Dedifferentiated amniotic fluid mesenchymal stem cell (primary cell): ENCODE measurements at regions not wholly inside any gene's neighbourhood (a gene's known extent, or its start where the extent isn't known, plus 50 kb on each side); places are given as distances from the start of the nearest gene placed in this dataset.
A peak's percentile ranks its signal among the peaks of the same experiment; 100 is the strongest.

Experiments
- DNase-seq: peaks from one replicate; pipeline ENCODE4 v3.0.0-alpha.2; 2016; ENCODE audit errors: extremely low spot score

DNA sequence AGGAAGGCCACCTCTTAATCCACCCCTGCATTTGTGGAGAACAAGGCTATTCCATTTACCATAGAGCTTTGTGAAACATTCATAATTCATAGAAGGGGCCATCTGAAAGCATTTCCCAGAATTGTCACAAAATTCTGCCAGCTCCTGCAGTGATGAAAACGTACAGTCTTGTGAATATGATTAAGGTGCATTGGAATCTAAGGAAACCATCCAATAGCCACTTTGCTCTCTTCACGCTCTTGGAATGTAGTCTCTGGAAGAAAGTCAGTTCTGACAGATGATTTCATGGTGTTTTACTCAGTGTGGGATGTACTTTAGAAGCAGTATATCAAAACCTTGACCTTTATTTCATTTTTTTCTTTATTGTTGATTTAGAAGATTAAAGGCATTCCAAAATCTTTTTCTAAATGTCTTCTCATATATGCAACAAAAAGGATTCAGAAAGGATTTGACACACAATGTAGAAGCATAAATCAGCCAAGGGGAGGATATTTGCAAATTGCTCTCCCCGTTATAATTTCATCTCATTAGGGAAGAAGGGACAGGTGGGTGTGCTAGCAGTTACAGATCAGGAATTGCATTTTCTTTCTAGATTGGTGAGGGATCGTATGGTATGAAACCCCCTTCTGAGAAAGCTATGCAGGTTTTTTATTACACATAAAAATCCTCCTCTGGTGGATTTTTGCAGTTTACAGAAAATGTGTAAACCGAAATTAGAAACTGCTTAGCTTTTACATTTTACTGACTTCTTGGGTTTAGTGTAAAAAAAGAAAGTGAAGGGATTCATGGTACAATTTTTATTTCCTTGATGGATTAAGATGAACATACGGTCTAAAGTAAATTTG, 390.2 kb downstream of the LRIG3 start:
- DNase-seq: peak; percentile 94

- DNase-seq: peak; percentile 67
Observed at GRCh38 chr12:58530742-58531062, 389.6 kb downstream of the LRIG3 start.

GRCh38 chr12:58532855-58533608, 387.3 kb downstream of the LRIG3 start:
- no peak for DNase-seq

- no peak for DNase-seq
Observed at GRCh38 chr12:58533652-58534051, 386.7 kb downstream of the LRIG3 start.

- DNase-seq: no peak
Observed at GRCh38 chr12:58537278-58537677, 383.0 kb downstream of the LRIG3 start.

GRCh38 chr12:58539295-58539694, 381.0 kb downstream of the LRIG3 start:
- DNase-seq: no peak

GRCh38 chr12:58540480-58541299, 379.6 kb downstream of the LRIG3 start:
- peak; percentile 92 for DNase-seq

DNA sequence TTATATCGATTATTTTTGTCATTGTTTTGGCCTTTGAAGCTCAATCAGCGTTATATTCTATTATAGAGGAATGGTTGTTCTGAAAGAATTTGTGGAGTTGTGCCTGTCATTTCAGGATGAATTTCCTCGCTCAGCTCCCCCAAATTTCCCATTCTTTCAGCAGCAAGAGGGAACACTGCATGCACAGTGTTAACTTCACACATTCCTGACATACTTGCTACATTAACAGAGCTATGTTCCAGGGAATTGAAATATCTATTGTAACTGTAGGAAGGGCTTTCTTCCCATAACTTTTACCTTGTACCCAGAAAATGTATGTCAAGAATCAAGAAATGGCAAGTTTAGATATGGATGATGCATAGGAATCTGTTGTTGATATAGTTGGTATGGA, 379.0 kb downstream of the LRIG3 start:
- DNase-seq: peak; percentile 26

GRCh38 chr12:58544281-58544680, 376.0 kb downstream of the LRIG3 start:
- no peak for DNase-seq

DNA sequence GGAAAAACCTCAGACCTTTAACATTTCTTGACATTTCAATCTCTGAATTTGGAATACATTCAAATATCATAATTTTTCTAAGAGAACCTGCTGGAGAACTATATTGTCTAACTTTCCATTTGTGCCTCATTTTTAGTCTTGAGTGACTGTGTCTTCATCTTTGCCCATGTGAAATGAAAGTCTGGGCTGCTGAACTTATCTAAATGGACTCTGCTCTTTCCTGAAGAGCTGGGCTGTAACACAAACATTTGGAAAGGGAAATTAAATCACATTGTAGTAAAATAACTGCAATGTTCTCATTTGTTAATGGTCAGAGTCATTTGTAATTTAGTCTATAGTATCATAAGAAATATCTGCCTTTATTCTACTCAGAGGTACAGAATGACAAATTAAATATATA, 373.1 kb downstream of the LRIG3 start:
- DNase-seq: no peak

GRCh38 chr12:58548801-58549200, 371.5 kb downstream of the LRIG3 start:
- no peak for DNase-seq

- DNase-seq: no peak
Observed at GRCh38 chr12:58554522-58555157, 365.7 kb downstream of the LRIG3 start.

- no peak for DNase-seq
Observed at GRCh38 chr12:58557171-58557570, 363.1 kb downstream of the LRIG3 start.

- no peak for DNase-seq
Observed at GRCh38 chr12:58557661-58558060, 362.6 kb downstream of the LRIG3 start.

DNA sequence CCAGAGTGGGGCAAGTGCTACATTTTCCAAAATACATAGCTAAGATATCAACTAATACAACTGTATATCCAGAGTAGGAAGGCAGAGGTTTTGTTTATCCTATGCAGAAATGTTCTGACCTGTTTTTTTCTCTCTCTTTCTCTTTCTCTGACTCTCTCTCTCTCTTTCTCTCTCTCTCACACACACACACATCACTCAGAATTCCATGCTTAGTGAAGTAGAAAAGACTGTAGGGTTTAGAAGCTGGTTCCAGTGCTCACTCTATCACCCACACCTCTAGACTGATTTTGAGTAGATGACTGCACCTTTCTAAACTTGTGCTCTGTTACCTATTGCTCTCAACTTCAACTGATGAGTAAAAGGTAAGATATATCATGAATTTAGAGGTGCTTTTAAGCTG, 356.7 kb downstream of the LRIG3 start:
- DNase-seq: no peak

- DNase-seq: no peak
Observed at GRCh38 chr12:58564721-58565120, 355.6 kb downstream of the LRIG3 start.

DNA sequence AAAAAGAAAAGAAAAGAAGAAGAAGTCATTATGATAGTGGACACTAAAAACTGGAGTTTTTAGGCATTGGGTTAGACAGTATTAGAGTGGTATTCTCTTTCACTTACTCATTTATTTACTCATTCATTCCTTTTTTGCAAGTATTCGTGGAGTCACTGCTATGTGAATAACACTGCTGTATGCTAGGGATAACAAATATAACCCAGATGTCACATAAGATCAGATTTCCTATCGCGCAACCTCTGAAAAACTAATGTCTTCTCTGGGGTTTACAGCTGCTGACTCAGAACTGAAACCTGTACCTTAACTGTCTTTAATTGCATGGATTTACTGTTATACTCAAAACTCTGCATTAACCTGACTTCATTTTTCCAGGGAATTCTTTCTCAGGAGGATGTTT, 353.7 kb downstream of the LRIG3 start:
- DNase-seq: peak; percentile 89

DNA sequence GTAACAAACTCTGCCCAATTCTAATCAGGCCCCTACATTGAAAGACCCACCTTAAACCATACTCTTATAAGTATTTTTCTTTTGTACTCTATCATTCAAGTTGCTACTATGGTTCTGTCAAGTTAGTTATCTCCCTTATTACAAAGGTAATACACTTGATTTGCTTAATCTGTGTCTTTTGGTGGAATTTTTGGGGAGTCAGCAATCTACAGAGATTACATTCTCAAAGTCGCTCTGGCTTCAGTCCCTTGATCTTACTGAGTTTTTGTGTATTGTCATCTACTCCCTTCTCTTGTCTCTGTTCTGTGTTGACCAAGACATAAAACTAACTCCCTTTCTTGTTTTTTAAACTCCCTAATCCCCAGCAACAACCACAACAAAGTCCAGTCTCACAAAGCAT, 353.1 kb downstream of the LRIG3 start:
- DNase-seq: no peak

- DNase-seq: no peak
Observed at GRCh38 chr12:58570411-58570810, 349.9 kb downstream of the LRIG3 start.

GRCh38 chr12:58575256-58575655, 345.0 kb downstream of the LRIG3 start:
- DNase-seq: peak; percentile 36

GRCh38 chr12:58576081-58576480, 344.2 kb downstream of the LRIG3 start:
- DNase-seq: no peak

DNA sequence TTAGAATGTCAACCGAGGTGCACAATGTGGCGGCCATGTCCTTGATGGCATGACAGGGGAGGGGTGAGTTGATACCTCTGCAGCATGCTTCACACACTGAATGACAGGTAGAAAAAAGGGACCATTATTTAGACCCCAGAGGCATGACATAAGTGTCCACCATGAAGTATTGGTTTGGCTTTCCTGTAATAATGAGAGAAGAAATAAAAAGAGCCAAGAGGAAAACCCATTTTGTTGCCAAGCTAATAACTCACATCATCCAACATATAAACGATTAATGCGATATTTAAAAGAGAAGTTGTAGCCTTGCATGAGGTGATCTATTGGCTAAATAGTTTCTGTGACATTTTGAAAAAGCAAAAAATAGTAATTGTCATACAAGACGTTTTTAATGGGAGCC, 343.4 kb downstream of the LRIG3 start:
- DNase-seq: no peak
